GM18867 (cell line): ENCODE measurements at regions not wholly inside any gene's neighbourhood (a gene's known extent, or its start where the extent isn't known, plus 50 kb on each side); places are given as distances from the start of the nearest gene placed in this dataset.
"Not testable (repeated sequence)": the region's sequence is repeated elsewhere in the genome, so short reads cannot be mapped to it uniquely, and the experiment has no call there.

Experiments used
- ATAC-seq: cut with Tn5 transposase; IDR thresholded peaks from one replicate; pipeline ENCODE4 v1.9.1; 2021; ENCODE audit warnings: mild to moderate bottlenecking, moderate library complexity; ENCODE audit not compliant: unreplicated experiment

GRCh38 chr6:170036367-170036766 is 254.5 kb downstream of the DLL1 start:
- not testable (repeated sequence) for ATAC-seq

- no peak for ATAC-seq
These were observed 255.0 kb downstream of the DLL1 start for GRCh38 chr6:170035901-170036304.

DNA sequence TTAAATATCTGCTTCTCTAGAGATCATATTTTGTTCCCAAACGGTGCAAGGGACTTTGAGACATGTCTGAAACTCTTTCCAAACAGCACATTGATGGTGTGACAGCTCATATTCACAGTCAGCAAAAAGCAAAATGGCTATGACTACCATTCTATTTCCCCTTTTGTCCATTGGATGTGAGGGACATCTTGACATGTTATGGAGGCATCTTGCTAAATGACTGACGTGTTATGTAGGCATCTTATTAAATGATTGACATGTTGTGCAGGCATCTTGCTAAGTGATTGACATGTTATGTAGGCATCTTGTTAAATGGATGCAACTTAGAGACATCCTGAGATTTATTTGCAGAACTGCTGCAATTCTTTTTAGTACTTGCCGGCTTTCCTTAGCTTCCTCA is 255.8 kb downstream of the DLL1 start:
- ATAC-seq, result no peak

GRCh38 chr6:170034294-170034693 is 256.6 kb downstream of the DLL1 start:
- no peak for ATAC-seq

- ATAC-seq, result no peak
These were observed 257.2 kb downstream of the DLL1 start for GRCh38 chr6:170033666-170034065.

DNA sequence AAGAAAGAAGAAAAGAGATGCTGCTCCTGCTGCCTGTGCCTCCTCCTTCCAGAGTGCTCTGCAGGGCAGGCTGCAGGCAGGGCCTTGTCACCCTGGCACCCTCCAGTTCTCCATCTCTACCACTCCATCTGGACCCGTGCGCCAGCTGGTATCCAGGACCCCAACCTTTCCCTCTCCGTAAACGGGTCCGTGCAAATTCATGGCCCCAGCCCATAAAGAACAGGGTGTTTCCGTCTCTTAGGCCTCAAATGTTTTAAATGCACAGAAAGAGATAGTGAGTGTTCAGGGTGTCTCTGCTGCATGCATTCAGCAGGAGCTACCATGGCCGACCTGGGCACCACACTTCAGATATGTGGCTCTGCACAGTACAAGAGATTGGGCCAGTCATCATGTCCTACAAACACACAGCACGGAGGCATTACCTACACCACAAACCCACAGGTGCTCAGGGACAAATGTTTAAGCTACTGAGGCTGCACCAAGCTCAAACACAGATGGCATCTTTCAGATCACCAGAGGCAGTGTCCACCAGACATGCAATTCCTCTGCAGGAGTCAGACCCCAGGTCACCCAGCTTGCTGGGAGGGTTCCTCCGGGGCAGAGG is 258.1 kb downstream of the DLL1 start:
- no peak for ATAC-seq

- ATAC-seq, result no peak
These were observed 258.7 kb downstream of the DLL1 start for GRCh38 chr6:170032197-170032596.

GRCh38 chr6:170031684-170032121 is 259.2 kb downstream of the DLL1 start:
- no peak for ATAC-seq

GRCh38 chr6:170030821-170031471 is 259.9 kb downstream of the DLL1 start:
- ATAC-seq, result no peak

DNA sequence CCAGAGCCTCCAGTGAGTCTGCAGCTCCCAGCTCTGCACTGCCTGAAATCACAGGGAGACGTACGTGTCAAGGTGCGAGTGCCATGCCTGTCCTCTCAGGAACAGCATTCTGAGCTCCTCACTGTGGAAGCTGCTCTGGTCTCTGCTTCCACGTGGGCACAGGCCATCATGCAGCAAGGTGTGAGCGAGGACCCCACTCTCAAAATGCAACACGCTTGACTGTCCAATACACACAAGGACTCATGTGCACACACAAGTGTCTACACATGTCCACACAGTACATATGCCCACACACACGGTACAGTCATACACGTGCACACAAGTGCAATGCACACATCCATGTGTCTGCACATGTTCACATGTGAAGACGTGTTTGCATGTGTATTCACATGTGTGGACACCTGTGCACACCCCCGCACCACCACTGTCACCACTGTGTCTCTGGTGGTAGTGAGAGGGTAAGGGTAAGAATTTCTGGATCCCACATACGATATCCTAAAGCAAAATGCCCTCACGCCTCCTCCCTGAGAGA is 260.5 kb downstream of the DLL1 start:
- ATAC-seq, result no peak

DNA sequence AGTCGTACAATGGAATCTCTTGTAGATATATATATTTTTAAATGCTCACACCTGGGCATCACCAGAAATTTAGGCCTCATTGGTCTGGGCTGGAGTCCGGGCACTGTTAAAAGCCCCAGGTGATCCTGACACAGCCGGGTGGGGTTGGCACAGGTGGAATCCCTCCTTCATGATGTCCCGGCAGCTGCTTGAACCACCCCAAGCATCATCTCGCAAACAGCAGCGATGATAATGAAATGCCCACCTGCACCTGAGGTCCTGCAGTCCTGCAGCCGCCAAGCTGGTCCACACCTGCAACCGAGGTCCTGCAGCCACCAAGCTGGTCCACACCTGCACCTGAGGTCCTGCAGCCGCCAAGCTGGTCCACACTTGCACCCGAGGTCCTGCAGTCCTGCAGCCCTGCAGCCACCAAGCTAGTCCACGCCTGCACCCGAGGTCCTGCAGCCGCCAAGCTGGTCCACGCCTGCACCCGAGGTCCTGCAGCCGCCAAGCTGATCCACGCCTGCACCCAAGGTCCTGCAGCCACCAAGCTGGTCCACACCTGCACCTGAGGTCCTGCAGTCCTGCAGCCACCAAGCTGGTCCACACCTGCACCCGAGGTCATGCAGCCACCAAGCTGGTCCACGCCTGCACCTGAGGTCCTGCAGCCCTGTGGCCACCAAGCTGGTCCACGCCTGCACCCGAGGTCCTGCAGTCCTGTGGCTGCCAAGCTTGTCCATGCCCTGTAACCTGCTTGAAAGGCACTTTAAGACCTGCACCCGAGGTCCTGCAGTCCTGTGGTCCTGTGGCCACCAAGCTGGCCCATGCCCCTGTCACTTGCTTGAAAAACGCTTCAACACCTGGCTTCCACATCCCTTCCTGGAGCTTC is 261.2 kb downstream of the DLL1 start:
- no peak for ATAC-seq

GRCh38 chr6:170028629-170029345 is 262.1 kb downstream of the DLL1 start:
- ATAC-seq, result no peak

- ATAC-seq, result no peak
These were observed 263.2 kb downstream of the DLL1 start for GRCh38 chr6:170027647-170028043.

- ATAC-seq, result no peak
These were observed 263.9 kb downstream of the DLL1 start for GRCh38 chr6:170026751-170027646.

- ATAC-seq, result no peak
These were observed 264.7 kb downstream of the DLL1 start for GRCh38 chr6:170025935-170026750.

DNA sequence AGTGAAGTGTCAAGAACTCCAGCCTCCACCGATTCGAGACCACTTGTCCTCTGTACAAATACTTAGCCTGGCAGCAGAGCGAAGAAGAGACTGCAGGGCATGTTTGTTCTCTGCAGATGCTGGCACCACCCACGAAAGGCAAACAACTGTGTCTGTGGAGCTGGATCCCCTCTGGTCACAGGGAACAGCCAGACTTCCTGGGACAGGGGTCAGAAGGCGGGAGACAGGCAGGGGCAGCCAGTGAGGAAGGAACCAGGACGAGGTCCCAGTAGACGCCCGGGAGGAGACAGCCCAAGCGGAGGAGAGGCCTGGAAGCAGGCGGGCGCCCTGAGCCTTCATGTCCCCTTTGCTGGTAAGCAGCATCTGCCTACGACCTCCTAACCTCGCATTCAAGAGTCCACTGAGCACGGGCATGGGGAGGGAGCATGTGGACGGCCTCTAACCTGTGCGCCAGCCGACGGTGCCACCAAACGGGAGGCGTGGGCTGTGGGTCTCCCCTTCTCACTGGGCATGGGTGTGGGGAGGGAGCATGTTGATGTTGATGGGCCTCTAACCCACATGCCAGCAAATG is 265.5 kb downstream of the DLL1 start:
- ATAC-seq, result no peak

GRCh38 chr6:170024940-170025339 is 265.9 kb downstream of the DLL1 start:
- ATAC-seq, result no peak

- ATAC-seq, result no peak
These were observed 267.0 kb downstream of the DLL1 start for GRCh38 chr6:170023620-170024521.
